Testis (tissue), 2 donors: ENCODE measurements at regions not wholly inside any gene's neighbourhood (a gene's known extent, or its start where the extent isn't known, plus 50 kb on each side); places are given as distances from the start of the nearest gene placed in this dataset.

ENCODE experiments used
- POLR2A ChIP-seq: fragments of 450-650 bp; IDR thresholded peaks from one replicate; pipeline ENCODE4 v1.6.1; 2017; ENCODE audit warnings: antibody characterized with exemption, mild to moderate bottlenecking, moderate library complexity
- TF ChIP-seq, protein P1 (sequence below), 3 experiments: fragments of 450-650 bp in 2 of 3; fragments of 200-600 bp in 1 of 3; sonication (generic) in 1 of 3; IDR thresholded peaks; one replicate each; pipeline ENCODE4 v1.5.1; 2016 to 2019; ENCODE audit warnings: antibody characterized with exemption in 3 of 3, mild to moderate bottlenecking in 2 of 3, moderate library complexity in 1 of 3

DNA sequence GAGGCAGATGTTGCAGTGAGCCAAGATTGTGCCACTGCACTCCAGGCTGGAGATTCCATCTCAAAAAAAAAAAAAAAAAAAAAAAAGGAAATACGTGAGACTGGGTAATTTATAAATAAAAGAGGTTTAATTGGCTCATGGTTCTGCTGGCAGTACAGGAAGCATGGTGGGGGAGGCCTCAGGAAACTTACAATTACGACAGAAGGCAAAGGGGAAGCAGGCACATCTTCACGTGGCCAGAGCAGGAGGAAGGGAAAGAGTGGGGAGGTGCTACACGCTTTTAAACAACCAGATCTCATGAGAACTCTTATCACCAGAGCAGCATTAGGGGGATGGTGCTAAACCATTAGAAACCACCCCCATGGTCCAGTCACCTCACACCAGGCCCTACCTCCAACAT lies 138.2 kb upstream of the IL12A start:
- TF ChIP-seq, protein P1, sequence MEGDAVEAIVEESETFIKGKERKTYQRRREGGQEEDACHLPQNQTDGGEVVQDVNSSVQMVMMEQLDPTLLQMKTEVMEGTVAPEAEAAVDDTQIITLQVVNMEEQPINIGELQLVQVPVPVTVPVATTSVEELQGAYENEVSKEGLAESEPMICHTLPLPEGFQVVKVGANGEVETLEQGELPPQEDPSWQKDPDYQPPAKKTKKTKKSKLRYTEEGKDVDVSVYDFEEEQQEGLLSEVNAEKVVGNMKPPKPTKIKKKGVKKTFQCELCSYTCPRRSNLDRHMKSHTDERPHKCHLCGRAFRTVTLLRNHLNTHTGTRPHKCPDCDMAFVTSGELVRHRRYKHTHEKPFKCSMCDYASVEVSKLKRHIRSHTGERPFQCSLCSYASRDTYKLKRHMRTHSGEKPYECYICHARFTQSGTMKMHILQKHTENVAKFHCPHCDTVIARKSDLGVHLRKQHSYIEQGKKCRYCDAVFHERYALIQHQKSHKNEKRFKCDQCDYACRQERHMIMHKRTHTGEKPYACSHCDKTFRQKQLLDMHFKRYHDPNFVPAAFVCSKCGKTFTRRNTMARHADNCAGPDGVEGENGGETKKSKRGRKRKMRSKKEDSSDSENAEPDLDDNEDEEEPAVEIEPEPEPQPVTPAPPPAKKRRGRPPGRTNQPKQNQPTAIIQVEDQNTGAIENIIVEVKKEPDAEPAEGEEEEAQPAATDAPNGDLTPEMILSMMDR (IDR thresholded peaks at IDR 0.05), result no peak
- no peak for TF ChIP-seq POLR2A
